ENCODE measurements at regions not wholly inside any gene's neighbourhood (a gene's known extent, or its start where the extent isn't known, plus 50 kb on each side); places are given as distances from the start of the nearest gene placed in this dataset.

GRCh38 chr7:94064541-94065191 lies 60.5 kb upstream of the BET1 start:
- H3K27me3 ChIP-seq (ENCODE audit: insufficient read depth, low read length) = no peaks in the 10 kb centered on the region
- Mint-ChIP-seq H3K27ac (peak overlapping the region in 1 of 7 donors; percentile 8), H3K36me3 (no peaks in the 10 kb centered on the region), H3K27me3 (peaks cover 15 to 30% of the 10 kb centered on the region in 2 donors), H3K9me3 (no peaks in the 10 kb centered on the region), H3K4me1 (peaks cover 9 to 24% (median 13%) of the 10 kb centered on the region in 4 donors), H3K4me3 (peak overlapping the region in 3 of 8 donors; percentile 27 to 50 (median 41))
- no peak overlapping the region for H3K4me3 ChIP-seq (ENCODE audit: low read length in 2 of 2)
- peaks cover 12% of the 10 kb centered on the region for H3K4me1 ChIP-seq (ENCODE audit: insufficient read depth, low read length)
- ChIA-PET POLR2A (ENCODE audit: partially characterized antibody) (no interaction called here), CTCF (ENCODE audit: partially characterized antibody) (no interaction called here)
- no peaks in the 10 kb centered on the region for H3K9me3 ChIP-seq (ENCODE audit: control insufficient read depth in 1 of 2, low read length in 2 of 2)
- no peaks in the 10 kb centered on the region for H3K36me3 ChIP-seq (ENCODE audit: insufficient read depth, low read length)
- DNase-seq = peak in 3 of 5 donors; percentile 3 to 20 (median 10)
- no peak overlapping the region for H3K27ac ChIP-seq (ENCODE audit: low read depth, low read length)
- intact Hi-C loops (cut with micrococcal nuclease) = no loop called here

- Histone ChIP-seq H3K36me3 (ENCODE audit: insufficient read depth, low read length) (no peaks in the 10 kb centered on the region), H3K4me1 (ENCODE audit: insufficient read depth, low read length) (peaks cover 12% of the 10 kb centered on the region), H3K27ac (ENCODE audit: low read depth, low read length) (no peak overlapping the region), H3K4me3 (ENCODE audit: low read length in 2 of 2) (no peak overlapping the region), H3K9me3 (ENCODE audit: control insufficient read depth in 1 of 2, low read length in 2 of 2) (no peaks in the 10 kb centered on the region), H3K27me3 (ENCODE audit: insufficient read depth, low read length) (no peaks in the 10 kb centered on the region)
- Mint-ChIP-seq H3K9me3 (no peaks in the 10 kb centered on the region), H3K36me3 (no peaks in the 10 kb centered on the region), H3K4me1 (peaks cover 9 to 24% (median 13%) of the 10 kb centered on the region in 4 donors), H3K4me3 (no peak overlapping the region), H3K27me3 (peaks cover 4 to 24% of the 10 kb centered on the region in 2 donors), H3K27ac (no peak overlapping the region)
- intact Hi-C loops (cut with micrococcal nuclease) = no loop called here
- DNase-seq = no peak
- CTCF ChIA-PET (ENCODE audit: partially characterized antibody) = interaction anchor here (1.4 kb wide), 1 partner anchor 11 kb away, joined by 3 read pairs; no protein-coding TSS in a partner anchor
- POLR2A ChIA-PET (ENCODE audit: partially characterized antibody) = no interaction called here
Observed at GRCh38 chr7:94067047-94067446, 62.9 kb upstream of the BET1 start.

GRCh38 chr7:94067506-94067905 lies 63.4 kb upstream of the BET1 start:
- H3K9me3 Mint-ChIP-seq = no peaks in the 10 kb centered on the region
- H3K27ac Mint-ChIP-seq = no peak overlapping the region
- H3K4me3 Mint-ChIP-seq = no peak overlapping the region
- H3K4me3 ChIP-seq (ENCODE audit: low read length in 2 of 2) = no peak overlapping the region
- no peaks in the 10 kb centered on the region for H3K36me3 Mint-ChIP-seq
- intact Hi-C loops (cut with micrococcal nuclease) = no loop called here
- no peak overlapping the region for H3K27ac ChIP-seq (ENCODE audit: low read depth, low read length)
- H3K36me3 ChIP-seq (ENCODE audit: insufficient read depth, low read length) = no peaks in the 10 kb centered on the region
- H3K27me3 Mint-ChIP-seq = peaks cover 1 to 20% of the 10 kb centered on the region in 2 donors
- H3K4me1 Mint-ChIP-seq = peaks cover 9 to 24% (median 12%) of the 10 kb centered on the region in 4 donors
- no peak for DNase-seq
- CTCF ChIA-PET (ENCODE audit: partially characterized antibody) = interaction anchor here (1.0 to 1.4 kb wide), 2 partner anchors 11 to 20 kb away, joined by 3 read pairs; no protein-coding TSS in a partner anchor
- POLR2A ChIA-PET (ENCODE audit: partially characterized antibody) = no interaction called here
- no peaks in the 10 kb centered on the region for H3K27me3 ChIP-seq (ENCODE audit: insufficient read depth, low read length)
- H3K9me3 ChIP-seq (ENCODE audit: control insufficient read depth in 1 of 2, low read length in 2 of 2) = no peaks in the 10 kb centered on the region
- peaks cover 12% of the 10 kb centered on the region for H3K4me1 ChIP-seq (ENCODE audit: insufficient read depth, low read length)

- H3K27me3 ChIP-seq (ENCODE audit: insufficient read depth, low read length) = no peaks in the 10 kb centered on the region
- peaks cover 0 to 14% of the 10 kb centered on the region in 2 donors for H3K27me3 Mint-ChIP-seq
- intact Hi-C loops (cut with micrococcal nuclease) = no loop called here
- H3K36me3 ChIP-seq (ENCODE audit: insufficient read depth, low read length) = no peaks in the 10 kb centered on the region
- no peaks in the 10 kb centered on the region for H3K9me3 Mint-ChIP-seq
- peaks cover 9 to 18% (median 12%) of the 10 kb centered on the region in 4 donors for H3K4me1 Mint-ChIP-seq
- no peak for DNase-seq
- no peak overlapping the region for H3K27ac ChIP-seq (ENCODE audit: low read depth, low read length)
- CTCF ChIA-PET (ENCODE audit: partially characterized antibody) = no interaction called here
- no peak overlapping the region for H3K4me3 ChIP-seq (ENCODE audit: low read length in 2 of 2)
- H3K27ac Mint-ChIP-seq = no peak overlapping the region
- H3K4me3 Mint-ChIP-seq = no peak overlapping the region
- H3K4me1 ChIP-seq (ENCODE audit: insufficient read depth, low read length) = peaks cover 11% of the 10 kb centered on the region
- H3K9me3 ChIP-seq (ENCODE audit: control insufficient read depth in 1 of 2, low read length in 2 of 2) = no peaks in the 10 kb centered on the region
- POLR2A ChIA-PET (ENCODE audit: partially characterized antibody) = no interaction called here
- H3K36me3 Mint-ChIP-seq = no peaks in the 10 kb centered on the region
Observed at GRCh38 chr7:94069162-94069739, 65.1 kb upstream of the BET1 start.

GRCh38 chr7:94080551-94080950 lies 76.4 kb upstream of the BET1 start:
- no peaks in the 10 kb centered on the region for H3K9me3 Mint-ChIP-seq
- intact Hi-C loops (cut with micrococcal nuclease) = no loop called here

GRCh38 chr7:94082126-94082525 lies 78.0 kb upstream of the BET1 start:
- Histone ChIP-seq H3K36me3 (ENCODE audit: insufficient read depth, low read length) (no peaks in the 10 kb centered on the region), H3K9me3 (ENCODE audit: control insufficient read depth in 1 of 2, low read length in 2 of 2) (no peaks in the 10 kb centered on the region), H3K4me3 (ENCODE audit: low read length in 2 of 2) (no peak overlapping the region), H3K4me1 (ENCODE audit: insufficient read depth, low read length) (no peaks in the 10 kb centered on the region), H3K27me3 (ENCODE audit: insufficient read depth, low read length) (no peaks in the 10 kb centered on the region), H3K27ac (ENCODE audit: low read depth, low read length) (no peak overlapping the region)
- H3K4me1 Mint-ChIP-seq = no peaks in the 10 kb centered on the region
- H3K27ac Mint-ChIP-seq = no peak overlapping the region
- ChIA-PET POLR2A (ENCODE audit: partially characterized antibody) (no interaction called here), CTCF (ENCODE audit: partially characterized antibody) (no interaction called here)
- no peaks in the 10 kb centered on the region for H3K36me3 Mint-ChIP-seq
- intact Hi-C loops (cut with micrococcal nuclease) = no loop called here
- H3K9me3 Mint-ChIP-seq = no peaks in the 10 kb centered on the region
- H3K27me3 Mint-ChIP-seq = peaks cover 0 to 5% of the 10 kb centered on the region in 2 donors
- DNase-seq = no peak
- H3K4me3 Mint-ChIP-seq = no peak overlapping the region

More at GRCh38 chr7:94080551-94080950, 76.4 kb upstream of the BET1 start:
- H3K4me3 Mint-ChIP-seq = no peak overlapping the region
- H3K4me1 Mint-ChIP-seq = no peaks in the 10 kb centered on the region
- H3K36me3 Mint-ChIP-seq = no peaks in the 10 kb centered on the region
- no peak overlapping the region for H3K27ac ChIP-seq (ENCODE audit: low read depth, low read length)
- H3K27me3 ChIP-seq (ENCODE audit: insufficient read depth, low read length) = no peaks in the 10 kb centered on the region
- no peaks in the 10 kb centered on the region for H3K4me1 ChIP-seq (ENCODE audit: insufficient read depth, low read length)
- no peak for DNase-seq
- peaks cover 0 to 5% of the 10 kb centered on the region in 2 donors for H3K27me3 Mint-ChIP-seq
- ChIA-PET POLR2A (ENCODE audit: partially characterized antibody) (no interaction called here), CTCF (ENCODE audit: partially characterized antibody) (no interaction called here)
- no peaks in the 10 kb centered on the region for H3K9me3 ChIP-seq (ENCODE audit: control insufficient read depth in 1 of 2, low read length in 2 of 2)
- H3K27ac Mint-ChIP-seq = no peak overlapping the region
- H3K36me3 ChIP-seq (ENCODE audit: insufficient read depth, low read length) = no peaks in the 10 kb centered on the region
- H3K4me3 ChIP-seq (ENCODE audit: low read length in 2 of 2) = no peak overlapping the region

- Mint-ChIP-seq H3K9me3 (no peaks in the 10 kb centered on the region), H3K4me1 (peaks cover 3 to 5% (median 4%) of the 10 kb centered on the region in 4 donors), H3K27me3 (peaks cover 2 to 8% of the 10 kb centered on the region in 2 donors), H3K4me3 (peak overlapping the region; percentile 63 to 81 (median 73)), H3K36me3 (no peaks in the 10 kb centered on the region), H3K27ac (peak overlapping the region in 5 of 7 donors; percentile 39 to 74 (median 61))
- intact Hi-C loops (cut with micrococcal nuclease) = loop anchor here (1.0 to 5.0 kb wide), 5 partner anchors 84 to 1389 kb away; partner anchors contain the start of gene BET1
- ChIA-PET POLR2A (ENCODE audit: partially characterized antibody) (interaction anchor here (0.8 to 0.9 kb wide), 2 partner anchors 84 to 843 kb away, joined by 3 read pairs; partner anchors contain the start of gene BET1), CTCF (ENCODE audit: partially characterized antibody) (interaction anchor here (0.7 to 2.2 kb wide), 15 partner anchors 10 to 848 kb away, joined by 3 to 24 read pairs (median 5); no protein-coding TSS in a partner anchor)
- Histone ChIP-seq H3K9me3 (ENCODE audit: control insufficient read depth in 1 of 2, low read length in 2 of 2) (no peaks in the 10 kb centered on the region), H3K27me3 (ENCODE audit: insufficient read depth, low read length) (no peaks in the 10 kb centered on the region), H3K4me3 (ENCODE audit: low read length in 2 of 2) (peak overlapping the region in 1 of 2 donors; percentile 21), H3K36me3 (ENCODE audit: insufficient read depth, low read length) (no peaks in the 10 kb centered on the region), H3K27ac (ENCODE audit: low read depth, low read length) (no peak overlapping the region), H3K4me1 (ENCODE audit: insufficient read depth, low read length) (peaks cover 4% of the 10 kb centered on the region)
- peak; percentile 50 to 65 (median 58) for DNase-seq
Observed at GRCh38 chr7:94087664-94088352, 83.7 kb upstream of the BET1 start.
